ENCODE measurements at regions not wholly inside any gene's neighbourhood (a gene's known extent, or its start where the extent isn't known, plus 50 kb on each side); places are given as distances from the start of the nearest gene placed in this dataset.

- Histone ChIP-seq H3K27me3 (ENCODE audit: insufficient read depth, low read depth, severe bottlenecking) (peaks cover 76% of the 10 kb centered on the region), H3K4me3 (ENCODE audit: low read depth, low read length) (no peak overlapping the region), H3K36me3 (no peaks in the 10 kb centered on the region), H3K9me3 (ENCODE audit: severe bottlenecking) (peaks cover 2% of the 10 kb centered on the region), H3K27ac (no peak overlapping the region)
- TF ChIP-seq CTCF (IDR thresholded peaks at IDR 0.05; ENCODE audit: low read depth, low read length) = no peak
- no peak for DNase-seq
Measured at GRCh38 chr14:97428808-97429440, 631.7 kb downstream of the VRK1 start.

- H3K4me3 ChIP-seq (ENCODE audit: low read depth, low read length) = no peak overlapping the region
- no peak overlapping the region for H3K27ac ChIP-seq
- H3K27me3 ChIP-seq (ENCODE audit: insufficient read depth, low read depth, severe bottlenecking) = peaks cover 57% of the 10 kb centered on the region
- H3K9me3 ChIP-seq (ENCODE audit: severe bottlenecking) = peaks cover 2% of the 10 kb centered on the region
- no peak for TF ChIP-seq CTCF (IDR thresholded peaks at IDR 0.05; ENCODE audit: low read depth, low read length)
- DNase-seq = no peak
- no peaks in the 10 kb centered on the region for H3K36me3 ChIP-seq
Measured at GRCh38 chr14:97432586-97432985, 635.4 kb downstream of the VRK1 start.

- peaks cover 77% of the 10 kb centered on the region for H3K27me3 ChIP-seq (ENCODE audit: insufficient read depth, low read depth, severe bottlenecking)
- no peak overlapping the region for H3K4me3 ChIP-seq (ENCODE audit: low read depth, low read length)
- no peak for TF ChIP-seq CTCF (IDR thresholded peaks at IDR 0.05; ENCODE audit: low read depth, low read length)
- H3K9me3 ChIP-seq (ENCODE audit: severe bottlenecking) = no peaks in the 10 kb centered on the region
- no peaks in the 10 kb centered on the region for H3K36me3 ChIP-seq
- no peak overlapping the region for H3K27ac ChIP-seq
- no peak for DNase-seq
Measured at GRCh38 chr14:97441740-97442362, 644.7 kb downstream of the VRK1 start.

- H3K36me3 ChIP-seq = no peaks in the 10 kb centered on the region
- no peak for TF ChIP-seq CTCF (IDR thresholded peaks at IDR 0.05; ENCODE audit: low read depth, low read length)
Measured at GRCh38 chr14:97442363-97442762, 645.2 kb downstream of the VRK1 start.

GRCh38 chr14:97443412-97443811 is 646.2 kb downstream of the VRK1 start:
- no peaks in the 10 kb centered on the region for H3K9me3 ChIP-seq (ENCODE audit: severe bottlenecking)
- DNase-seq = no peak

More at GRCh38 chr14:97442363-97442762, 645.2 kb downstream of the VRK1 start:
- H3K27ac ChIP-seq = no peak overlapping the region
- DNase-seq = no peak
- H3K4me3 ChIP-seq (ENCODE audit: low read depth, low read length) = no peak overlapping the region
- H3K27me3 ChIP-seq (ENCODE audit: insufficient read depth, low read depth, severe bottlenecking) = peaks cover 79% of the 10 kb centered on the region
- H3K9me3 ChIP-seq (ENCODE audit: severe bottlenecking) = no peaks in the 10 kb centered on the region

More at GRCh38 chr14:97443412-97443811, 646.2 kb downstream of the VRK1 start:
- Histone ChIP-seq H3K27ac (no peak overlapping the region), H3K36me3 (no peaks in the 10 kb centered on the region), H3K27me3 (ENCODE audit: insufficient read depth, low read depth, severe bottlenecking) (peaks cover 79% of the 10 kb centered on the region), H3K4me3 (ENCODE audit: low read depth, low read length) (no peak overlapping the region)
- TF ChIP-seq CTCF (IDR thresholded peaks at IDR 0.05; ENCODE audit: low read depth, low read length) = no peak
